Lower leg skin (tissue), 4 donors: ENCODE measurements at regions not wholly inside any gene's neighbourhood (a gene's known extent, or its start where the extent isn't known, plus 50 kb on each side); places are given as distances from the start of the nearest gene placed in this dataset.
"Not testable (repeated sequence)": the region's sequence is repeated elsewhere in the genome, so short reads cannot be mapped to it uniquely, and the experiment has no call there.

Experiments used
- DNase-seq, 2 donors: peaks; one replicate each; pipeline ENCODE4 v3.0.0-alpha.2; 2019; ENCODE audit warnings: low spot score in 2 of 2
- H3K4me3 ChIP-seq: fragments of 200-600 bp; sonication (generic); 2 replicates; pipeline ENCODE4 v1.5.1; 2017; ENCODE audit warnings: mild to moderate bottlenecking, low read depth; ENCODE audit not compliant: poor library complexity, severe bottlenecking
- CTCF ChIP-seq, 3 donors: fragments of 450-650 bp; IDR thresholded peaks; one replicate each; pipeline ENCODE4 v1.5.1; 2016; ENCODE audit warnings: antibody characterized with exemption in 3 of 3, mild to moderate bottlenecking in 3 of 3, moderate library complexity in 2 of 3
- POLR2A ChIP-seq, 2 donors: fragments of 450-650 bp; IDR thresholded peaks; one replicate each; pipeline ENCODE4 v1.6.1; 2016 to 2017; ENCODE audit warnings: antibody characterized with exemption in 2 of 2, mild to moderate bottlenecking in 1 of 2, moderate library complexity in 1 of 2
- WGBS, 2 donors: methylation state at CpG; one replicate each; pipeline ENCODE4 v1.1.5; 2018; 5-methylcytosine and 5-hydroxymethylcytosine counted together
- intact Hi-C: fragments of 100-400 bp; cut with DNase I; formaldehyde crosslinking; loops from one replicate; pipeline ENCODE4 v1.15.0; 2023; ENCODE audit warnings: low total_unique reads

GRCh38 chr4:124152132-124152531 lies 560.4 kb downstream of the ANKRD50 start:
- no peak overlapping the region for H3K4me3 ChIP-seq
- no peak for TF ChIP-seq POLR2A (IDR thresholded peaks at IDR 0.05)
- no peak for TF ChIP-seq CTCF (IDR thresholded peaks at IDR 0.05)
- 64 to 74% methylated on average over 8 of the region's 8 CpGs for WGBS, 2 donors
- intact Hi-C loops = no loop called here
- DNase-seq = no peak

DNA sequence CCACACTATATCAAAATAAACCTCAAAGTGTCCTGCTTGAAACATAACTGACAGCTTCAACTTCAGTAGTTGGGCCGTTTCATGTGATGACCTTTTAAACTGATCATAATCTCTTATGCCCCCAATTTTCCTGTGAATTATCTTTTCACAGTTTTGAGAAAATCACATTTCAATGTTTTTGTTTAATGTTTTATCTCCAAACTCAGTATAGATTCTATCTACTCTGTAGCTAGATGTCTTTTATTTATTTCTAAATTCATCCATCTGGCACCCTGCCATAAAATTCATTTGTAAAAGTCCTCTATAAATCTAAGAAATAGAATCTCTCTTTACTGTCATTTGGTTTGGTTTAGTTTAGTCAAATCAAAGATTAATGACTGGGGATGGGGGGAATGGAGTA lies 557.3 kb downstream of the ANKRD50 start:
- WGBS, 2 donors = 54 to 72% methylated on average over 1 of the region's 1 CpG
- no peak overlapping the region for H3K4me3 ChIP-seq
- TF ChIP-seq CTCF (IDR thresholded peaks at IDR 0.05) (no peak), POLR2A (IDR thresholded peaks at IDR 0.05) (no peak)
- intact Hi-C loops = no loop called here
- DNase-seq = no peak

DNA sequence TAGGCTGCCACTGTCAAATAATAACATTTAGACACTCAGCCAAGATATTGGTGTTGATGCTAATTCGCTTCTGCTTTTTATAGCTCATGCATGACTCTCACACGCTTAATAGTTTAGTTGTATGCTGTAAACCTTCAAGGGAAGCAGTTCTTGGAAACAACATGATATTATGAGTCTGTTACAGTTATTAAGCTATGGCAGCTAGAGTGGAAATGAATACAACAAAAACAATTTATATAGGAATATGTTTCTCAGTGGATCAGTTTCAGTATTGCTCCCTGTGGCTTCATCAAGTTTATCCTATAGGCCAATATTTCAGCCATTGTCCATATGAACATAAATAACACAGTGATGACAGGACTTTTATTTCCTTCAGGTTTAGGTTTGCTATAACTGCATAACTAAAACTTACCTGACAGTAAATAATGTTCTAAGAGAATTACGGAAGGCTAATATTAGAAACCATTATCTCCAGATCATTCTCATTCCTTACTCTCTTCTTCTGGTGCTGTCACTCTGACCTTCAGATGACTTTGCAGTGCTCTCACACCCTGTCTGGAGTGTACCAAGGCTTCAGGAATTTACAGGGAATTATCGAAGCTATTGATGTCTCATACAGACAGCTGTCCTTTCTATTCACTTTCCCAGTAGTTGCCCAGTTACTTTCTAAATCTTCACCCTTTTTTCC lies 555.0 kb downstream of the ANKRD50 start:
- no peak overlapping the region for H3K4me3 ChIP-seq
- TF ChIP-seq POLR2A (IDR thresholded peaks at IDR 0.05) (no peak), CTCF (IDR thresholded peaks at IDR 0.05) (no peak)
- intact Hi-C loops = no loop called here
- WGBS, 2 donors = 77 to 81% methylated on average over 4 of the region's 4 CpGs
- no peak for DNase-seq

GRCh38 chr4:124163401-124163800 lies 549.1 kb downstream of the ANKRD50 start:
- 58 to 70% methylated on average over 1 of the region's 1 CpG for WGBS, 2 donors
- no peak overlapping the region for H3K4me3 ChIP-seq
- TF ChIP-seq CTCF (IDR thresholded peaks at IDR 0.05) (no peak), POLR2A (IDR thresholded peaks at IDR 0.05) (no peak)
- intact Hi-C loops = no loop called here
- DNase-seq = no peak

DNA sequence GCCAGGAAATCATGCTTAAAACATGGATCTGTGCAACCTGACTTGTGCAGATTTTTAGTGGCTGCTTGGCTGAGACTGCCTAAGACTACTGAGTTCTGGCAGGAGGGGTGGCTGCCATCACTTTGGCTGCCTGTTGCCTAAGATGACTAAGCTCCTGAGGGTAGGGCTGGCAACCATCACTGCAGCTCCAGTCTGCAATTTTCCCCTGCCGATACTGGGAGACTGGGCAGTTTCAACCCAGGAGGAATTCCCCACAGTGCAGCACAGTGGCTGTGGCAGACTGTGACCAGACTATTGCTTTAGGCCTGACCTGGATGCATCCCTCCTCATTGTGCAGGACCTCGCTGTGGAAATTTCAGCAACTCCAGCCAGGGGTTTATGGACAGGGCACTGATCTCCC lies 544.9 kb downstream of the ANKRD50 start:
- DNase-seq = no peak
- intact Hi-C loops = no loop called here
- 20 to 67% methylated on average over 1 of the region's 2 CpGs for WGBS, 2 donors

DNA sequence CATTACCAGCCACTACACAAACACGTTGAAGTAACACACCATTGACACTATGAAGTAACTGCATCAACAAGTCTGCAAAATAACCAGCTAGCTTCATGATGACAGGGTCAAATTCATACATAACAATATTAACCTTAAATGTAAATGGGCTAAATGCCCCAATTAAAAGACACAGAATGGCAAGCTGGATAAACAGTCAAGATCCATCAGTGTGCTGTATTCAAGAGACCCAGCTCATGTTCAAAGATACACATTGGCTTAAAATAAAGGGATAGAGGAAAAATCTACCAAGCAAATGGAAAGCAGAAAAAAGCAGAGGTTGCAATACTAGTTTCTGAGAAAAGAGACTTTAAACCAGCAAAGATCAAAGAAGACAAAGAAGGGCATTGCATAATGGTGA lies 543.0 kb downstream of the ANKRD50 start:
- intact Hi-C loops, DNase-seq, H3K4me3 ChIP-seq: not testable (repeated sequence)
- 77 to 96% methylated on average over 1 of the region's 1 CpG for WGBS, 2 donors

More for the DNA sequence above, 544.9 kb downstream of the ANKRD50 start:
- TF ChIP-seq POLR2A (IDR thresholded peaks at IDR 0.05) = no peak
- no peak for TF ChIP-seq CTCF (IDR thresholded peaks at IDR 0.05)
- H3K4me3 ChIP-seq = no peak overlapping the region
